Cardiac fibroblast (primary cell): ENCODE measurements at regions not wholly inside any gene's neighbourhood (a gene's known extent, or its start where the extent isn't known, plus 50 kb on each side); places are given as distances from the start of the nearest gene placed in this dataset.
"Not testable (repeated sequence)": the region's sequence is repeated elsewhere in the genome, so short reads cannot be mapped to it uniquely, and the experiment has no call there.

Experiments used
- DNase-seq, 2 donors: peaks; one replicate each; pipeline versions ENCODE4 v3.0.0 to v3.0.0-alpha.2; 2010; ENCODE audit warnings: low read depth in 2 of 2
- H3K4me3 ChIP-seq, 2 donors: replicated peaks in 1 of 2; 1 replicate in 1 of 2; 2 replicates in 1 of 2; pipeline ENCODE4 v1.5.1; 2011; ENCODE audit warnings: low read depth in 2 of 2, low read length in 2 of 2, mild to moderate bottlenecking in 2 of 2, moderate library complexity in 1 of 2
- CTCF ChIP-seq: IDR thresholded peaks from one replicate; pipeline ENCODE4 v1.5.1; 2011; ENCODE audit warnings: low read depth, mild to moderate bottlenecking, low read length, inconsistent platforms

GRCh38 chrX:143240658-143241057, 214.9 kb downstream of the SPANXN4 start:
- no peak for DNase-seq
- TF ChIP-seq CTCF = no peak
- H3K4me3 ChIP-seq = no peak overlapping the region

GRCh38 chrX:143231492-143231891, 205.8 kb downstream of the SPANXN4 start:
- no peak for TF ChIP-seq CTCF
- no peak for DNase-seq
- H3K4me3 ChIP-seq = no peak overlapping the region

- DNase-seq, H3K4me3 ChIP-seq: not testable (repeated sequence)
Measured at GRCh38 chrX:143228600-143228999, 202.9 kb downstream of the SPANXN4 start.

- no peak overlapping the region for H3K4me3 ChIP-seq
- no peak for DNase-seq
- no peak for TF ChIP-seq CTCF
Measured at GRCh38 chrX:143206966-143207365, 181.2 kb downstream of the SPANXN4 start.

- no peak for DNase-seq
- no peak overlapping the region for H3K4me3 ChIP-seq
- no peak for TF ChIP-seq CTCF
Measured at GRCh38 chrX:143171703-143172102, 146.0 kb downstream of the SPANXN4 start.

GRCh38 chrX:143165778-143166177, 140.1 kb downstream of the SPANXN4 start:
- H3K4me3 ChIP-seq = no peak overlapping the region
- DNase-seq = no peak
- no peak for TF ChIP-seq CTCF

GRCh38 chrX:143139681-143140080, 114.0 kb downstream of the SPANXN4 start:
- no peak for DNase-seq
- TF ChIP-seq CTCF = no peak
- H3K4me3 ChIP-seq = no peak overlapping the region
